ENCODE measurements at regions not wholly inside any gene's neighbourhood (a gene's known extent, or its start where the extent isn't known, plus 50 kb on each side); places are given as distances from the start of the nearest gene placed in this dataset.

DNA sequence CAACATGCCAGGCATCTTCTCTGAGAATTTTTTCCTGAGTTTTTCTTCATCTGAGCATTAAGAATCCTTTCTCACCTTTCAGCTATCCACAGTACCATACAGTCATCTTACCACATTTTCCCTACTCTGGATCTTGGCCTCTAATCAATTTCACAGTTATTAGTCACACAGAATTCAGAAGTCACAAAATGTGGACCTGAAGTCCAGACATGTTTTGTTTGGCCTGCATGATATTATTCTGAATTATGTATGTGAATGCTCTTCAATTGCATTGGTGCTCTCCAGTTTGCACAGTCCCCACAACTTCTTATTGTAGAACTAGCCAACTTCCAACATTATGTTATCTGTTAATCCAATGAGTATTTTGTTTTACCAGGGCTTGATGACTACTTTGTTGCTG is 102.3 kb upstream of the GRIA3 start:
- Histone ChIP-seq H3K9ac (ENCODE audit: control insufficient read depth, extremely low read depth, insufficient read depth, low read length) (no peak overlapping the region), H3K4me2 (ENCODE audit: control insufficient read depth, extremely low read depth, insufficient read depth, low read depth, low read length) (no peak overlapping the region), H3K36me3 (ENCODE audit: control insufficient read depth in 2 of 2, extremely low read depth in 1 of 2, insufficient read depth in 2 of 2, low read length in 2 of 2) (no peaks in the 10 kb centered on the region), H3K79me2 (ENCODE audit: control insufficient read depth, insufficient read depth, low read length) (no peaks in the 10 kb centered on the region), H3K9me1 (ENCODE audit: control insufficient read depth, extremely low read depth, insufficient read depth, low read length) (no peaks in the 10 kb centered on the region), H4K20me1 (ENCODE audit: control insufficient read depth, extremely low read depth, insufficient read depth, low read length) (no peaks in the 10 kb centered on the region), H3K4me1 (ENCODE audit: control insufficient read depth, extremely low read depth, insufficient read depth, low read length) (peaks cover 4% of the 10 kb centered on the region), H3K27ac (ENCODE audit: control insufficient read depth, insufficient read depth, low read length) (no peak overlapping the region), H3K4me3 (ENCODE audit: control insufficient read depth in 2 of 3, extremely low read depth in 1 of 3, insufficient read depth in 2 of 3, low read depth in 1 of 3, low read length in 3 of 3) (no peak overlapping the region), H3K27me3 (ENCODE audit: control insufficient read depth, extremely low read depth, insufficient read depth, low read length) (no peaks in the 10 kb centered on the region), H2AFZ (ENCODE audit: control insufficient read depth, low read length) (no peak overlapping the region), H3K9me3 (ENCODE audit: control insufficient read depth, low read depth, low read length) (no peaks in the 10 kb centered on the region)
- TF ChIP-seq, protein P1, sequence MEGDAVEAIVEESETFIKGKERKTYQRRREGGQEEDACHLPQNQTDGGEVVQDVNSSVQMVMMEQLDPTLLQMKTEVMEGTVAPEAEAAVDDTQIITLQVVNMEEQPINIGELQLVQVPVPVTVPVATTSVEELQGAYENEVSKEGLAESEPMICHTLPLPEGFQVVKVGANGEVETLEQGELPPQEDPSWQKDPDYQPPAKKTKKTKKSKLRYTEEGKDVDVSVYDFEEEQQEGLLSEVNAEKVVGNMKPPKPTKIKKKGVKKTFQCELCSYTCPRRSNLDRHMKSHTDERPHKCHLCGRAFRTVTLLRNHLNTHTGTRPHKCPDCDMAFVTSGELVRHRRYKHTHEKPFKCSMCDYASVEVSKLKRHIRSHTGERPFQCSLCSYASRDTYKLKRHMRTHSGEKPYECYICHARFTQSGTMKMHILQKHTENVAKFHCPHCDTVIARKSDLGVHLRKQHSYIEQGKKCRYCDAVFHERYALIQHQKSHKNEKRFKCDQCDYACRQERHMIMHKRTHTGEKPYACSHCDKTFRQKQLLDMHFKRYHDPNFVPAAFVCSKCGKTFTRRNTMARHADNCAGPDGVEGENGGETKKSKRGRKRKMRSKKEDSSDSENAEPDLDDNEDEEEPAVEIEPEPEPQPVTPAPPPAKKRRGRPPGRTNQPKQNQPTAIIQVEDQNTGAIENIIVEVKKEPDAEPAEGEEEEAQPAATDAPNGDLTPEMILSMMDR (optimal IDR thresholded peaks at IDR 0.05 in 1 of 3, IDR thresholded peaks at IDR 0.05 in 1 of 3, conservative IDR thresholded peaks at IDR 0.05 in 1 of 3; ENCODE audit: extremely low read depth in 1 of 3, insufficient read depth in 2 of 3, low read length in 3 of 3): no peak
- TF ChIP-seq EZH2 (IDR thresholded peaks at IDR 0.05; ENCODE audit: low read length): no peak
- dilution Hi-C loops (cut with MboI; ENCODE audit: extremely low pct_ligation_motif_present, low sequenced_read_pairs): no loop called here
- no peak for DNase-seq (ENCODE audit: low read depth, low spot score)
- FAIRE-seq: no peak

DNA sequence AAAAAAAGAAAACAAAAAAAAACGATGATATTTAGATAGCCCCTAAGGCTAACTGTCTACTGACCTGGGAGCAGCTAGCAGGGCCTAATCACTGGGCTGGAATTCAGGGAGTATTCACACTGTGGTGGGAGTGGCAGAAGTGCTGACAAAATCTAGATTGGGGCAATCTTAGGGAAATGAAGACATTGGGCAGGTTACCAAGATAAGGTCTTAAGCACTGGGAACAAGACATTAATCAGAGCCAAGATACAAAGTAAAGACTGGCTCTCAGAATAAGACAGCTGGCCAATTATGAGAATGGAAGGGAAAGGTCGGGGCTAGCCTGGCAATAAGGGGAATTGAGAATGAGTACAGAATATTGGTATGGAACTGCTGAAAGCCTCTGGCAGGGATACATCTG is 100.2 kb upstream of the GRIA3 start:
- H3K27ac ChIP-seq (ENCODE audit: control insufficient read depth, insufficient read depth, low read length): peak overlapping the region; percentile 56
- H3K79me2 ChIP-seq (ENCODE audit: control insufficient read depth, insufficient read depth, low read length): no peaks in the 10 kb centered on the region
- H3K9me3 ChIP-seq (ENCODE audit: control insufficient read depth, low read depth, low read length): no peaks in the 10 kb centered on the region
- H4K20me1 ChIP-seq (ENCODE audit: control insufficient read depth, extremely low read depth, insufficient read depth, low read length): no peaks in the 10 kb centered on the region
- H3K4me2 ChIP-seq (ENCODE audit: control insufficient read depth, extremely low read depth, insufficient read depth, low read depth, low read length): peak overlapping the region; percentile 20
- FAIRE-seq (no peak), DNase-seq (ENCODE audit: low read depth, low spot score) (no peak)
- dilution Hi-C loops (cut with MboI; ENCODE audit: extremely low pct_ligation_motif_present, low sequenced_read_pairs): no loop called here
- H3K27me3 ChIP-seq (ENCODE audit: control insufficient read depth, extremely low read depth, insufficient read depth, low read length): no peaks in the 10 kb centered on the region
- no peaks in the 10 kb centered on the region for H3K9me1 ChIP-seq (ENCODE audit: control insufficient read depth, extremely low read depth, insufficient read depth, low read length)
- H3K9ac ChIP-seq (ENCODE audit: control insufficient read depth, extremely low read depth, insufficient read depth, low read length): no peak overlapping the region
- no peak overlapping the region for H2AFZ ChIP-seq (ENCODE audit: control insufficient read depth, low read length)
- peaks cover 4% of the 10 kb centered on the region for H3K4me1 ChIP-seq (ENCODE audit: control insufficient read depth, extremely low read depth, insufficient read depth, low read length)
- H3K36me3 ChIP-seq (ENCODE audit: control insufficient read depth in 2 of 2, extremely low read depth in 1 of 2, insufficient read depth in 2 of 2, low read length in 2 of 2): no peaks in the 10 kb centered on the region
- TF ChIP-seq, protein P1 (optimal IDR thresholded peaks at IDR 0.05 in 1 of 3, IDR thresholded peaks at IDR 0.05 in 1 of 3, conservative IDR thresholded peaks at IDR 0.05 in 1 of 3; ENCODE audit: extremely low read depth in 1 of 3, insufficient read depth in 2 of 3, low read length in 3 of 3): no peak
- TF ChIP-seq EZH2 (IDR thresholded peaks at IDR 0.05; ENCODE audit: low read length): no peak
- no peak overlapping the region for H3K4me3 ChIP-seq (ENCODE audit: control insufficient read depth in 2 of 3, extremely low read depth in 1 of 3, insufficient read depth in 2 of 3, low read depth in 1 of 3, low read length in 3 of 3)

Data from keratinocyte (primary cell).